ENCODE measurements at regions not wholly inside any gene's neighbourhood (a gene's known extent, or its start where the extent isn't known, plus 50 kb on each side); places are given as distances from the start of the nearest gene placed in this dataset.

DNA sequence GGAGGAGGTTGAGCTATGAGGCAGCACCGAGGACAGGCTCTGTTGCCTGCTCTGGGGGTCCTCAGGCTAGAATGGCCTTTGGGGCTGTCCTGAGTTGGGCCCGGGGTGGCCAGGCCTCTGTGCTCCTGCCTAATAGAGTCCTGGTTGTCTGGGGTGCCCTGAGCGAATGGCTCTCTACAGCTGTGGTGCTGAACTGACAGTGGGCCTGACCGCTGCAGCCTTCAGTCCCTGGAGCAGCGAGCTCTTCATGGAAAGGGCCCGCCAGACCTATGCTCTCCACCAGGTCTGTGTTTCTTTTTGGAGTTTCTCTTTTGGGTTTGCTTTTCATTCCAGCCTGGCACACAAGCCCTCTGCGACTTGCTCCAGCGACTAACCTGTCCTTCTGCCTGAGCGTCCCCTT is 679.0 kb upstream of the RAB6C start:
- no peak for DNase-seq (ENCODE audit: low spot score)

DNA sequence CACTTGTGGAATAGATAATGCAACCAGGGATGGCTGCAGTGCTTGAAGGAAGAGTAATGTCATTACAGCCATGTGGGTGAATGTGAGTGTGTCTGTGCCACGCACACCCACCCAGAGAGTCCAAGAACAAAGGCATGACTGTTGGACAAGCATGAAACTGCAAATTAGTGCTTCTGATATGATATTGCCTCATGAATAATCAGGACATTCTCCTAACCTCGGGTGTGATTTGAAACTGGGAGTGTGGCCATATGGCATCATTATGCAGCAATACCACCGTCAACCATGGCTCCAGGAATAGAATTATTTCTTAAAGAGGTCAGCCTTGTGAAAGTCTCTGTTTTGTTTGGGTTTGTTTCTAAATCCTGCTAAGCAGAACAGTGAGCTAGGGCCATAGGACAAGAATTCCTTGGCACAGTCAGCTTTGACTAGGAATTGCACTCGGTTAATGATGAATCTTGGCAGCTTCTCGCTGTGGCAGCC is 678.0 kb upstream of the RAB6C start:
- DNase-seq (ENCODE audit: low spot score): peak; percentile 10

DNA sequence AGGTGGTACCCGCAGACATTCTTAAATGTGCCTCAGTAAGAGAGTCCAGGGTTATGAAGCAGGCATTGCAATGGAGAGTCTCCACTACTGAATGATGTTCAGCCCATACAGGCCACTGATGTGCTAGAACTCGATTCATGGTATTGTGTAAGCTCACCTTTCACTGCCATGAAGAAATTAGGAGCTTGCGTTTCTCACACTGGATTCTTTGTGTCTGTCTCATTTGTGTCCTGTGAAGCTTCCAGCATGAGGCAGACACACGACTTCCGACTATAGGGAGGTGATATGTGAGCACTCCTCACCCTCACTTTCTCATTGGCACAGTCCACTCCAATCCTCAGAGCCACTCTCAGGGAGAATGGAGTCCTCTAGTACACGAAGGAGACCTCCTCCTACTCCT is 677.4 kb upstream of the RAB6C start:
- DNase-seq (ENCODE audit: low spot score): no peak

DNA sequence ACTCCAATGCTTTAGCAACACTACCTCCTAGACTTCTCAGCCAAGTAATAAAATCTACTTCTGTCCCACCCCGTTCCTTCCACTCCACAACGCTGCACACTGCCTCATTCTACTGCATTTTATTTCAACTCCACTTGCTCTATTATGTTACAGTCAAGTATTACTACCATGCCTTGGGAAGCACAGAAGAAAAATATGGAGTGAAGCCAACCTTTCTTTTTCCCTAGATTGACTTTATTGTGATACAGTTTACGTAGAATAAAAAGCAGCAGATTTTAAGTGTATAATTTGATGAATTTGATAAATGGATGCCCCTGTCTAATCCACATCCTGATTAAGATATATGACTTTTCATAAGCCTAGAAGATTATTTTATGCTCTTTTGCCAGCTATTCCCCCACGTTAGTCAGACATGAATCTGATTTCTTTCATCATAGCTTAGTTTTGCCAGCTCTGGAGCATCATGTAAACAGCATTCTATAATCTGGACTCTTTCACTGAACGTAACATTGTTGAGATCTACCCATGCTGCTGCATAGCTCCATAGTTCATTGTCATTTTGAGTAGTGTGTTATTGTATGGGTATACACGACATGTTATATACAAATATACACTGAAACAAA is 676.8 kb upstream of the RAB6C start:
- no peak for DNase-seq (ENCODE audit: low spot score)

DNA sequence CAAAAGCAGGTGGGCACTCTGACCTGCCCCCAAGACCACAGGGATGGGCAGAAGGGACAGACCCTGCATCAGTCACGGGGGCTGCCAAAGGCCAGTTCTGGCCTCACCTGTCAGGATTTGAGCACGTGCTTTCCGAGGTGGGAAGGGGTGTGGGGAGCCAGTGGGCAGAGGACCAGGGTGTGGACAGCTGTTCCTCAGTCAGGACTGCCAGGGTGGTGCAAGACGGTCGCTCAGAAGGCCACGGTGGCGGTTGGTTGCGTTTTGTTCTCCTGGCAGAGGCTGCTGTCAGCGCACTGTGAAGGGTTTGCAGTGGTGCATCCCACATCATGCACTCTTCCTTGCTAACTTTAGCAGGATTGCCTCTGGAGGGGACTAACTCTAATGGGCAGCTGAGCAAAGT is 665.3 kb upstream of the RAB6C start:
- no peak for DNase-seq (ENCODE audit: low spot score)

DNA sequence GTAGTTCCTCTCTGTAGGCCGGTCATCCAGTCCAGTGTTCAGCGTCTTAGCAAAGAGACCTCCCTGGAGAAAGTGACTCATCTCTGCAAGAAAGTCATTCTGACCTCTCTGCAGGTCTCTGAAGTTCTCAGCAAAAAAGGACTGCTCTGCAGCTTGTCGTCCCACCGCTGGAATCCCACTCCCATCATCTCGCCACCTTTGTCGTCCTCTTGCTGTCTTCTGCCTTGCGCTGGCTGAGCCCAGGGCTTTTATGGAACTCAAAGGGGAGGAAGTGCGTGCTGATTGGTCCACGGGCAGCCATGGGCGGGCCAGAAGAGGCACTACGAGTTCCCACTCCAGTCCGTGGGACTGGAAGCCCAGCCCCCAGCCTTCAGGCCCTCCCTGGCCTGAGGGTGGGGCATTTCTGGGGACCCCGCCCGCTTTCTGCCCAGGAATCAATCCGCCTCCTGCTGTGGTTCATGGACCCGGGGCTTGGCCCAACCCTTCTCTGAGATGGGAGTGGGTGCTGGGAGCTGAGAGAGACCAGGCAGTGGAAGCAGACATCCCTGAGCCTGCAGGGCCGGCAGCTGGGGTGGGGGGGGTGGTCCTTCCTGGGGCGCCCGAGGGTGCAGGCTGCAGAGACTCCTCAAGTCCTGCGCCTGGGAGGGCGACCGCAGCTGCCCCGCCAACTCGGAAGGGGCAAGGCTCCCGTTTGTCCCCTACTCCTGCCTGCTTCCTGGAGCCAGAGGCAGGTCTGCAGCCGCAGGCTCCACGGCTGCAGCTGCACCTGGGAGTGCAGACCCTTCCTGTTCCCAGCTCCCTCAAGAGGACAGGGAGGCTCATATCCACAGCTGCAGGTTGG is 660.7 kb upstream of the RAB6C start:
- no peak for DNase-seq (ENCODE audit: low spot score)

DNA sequence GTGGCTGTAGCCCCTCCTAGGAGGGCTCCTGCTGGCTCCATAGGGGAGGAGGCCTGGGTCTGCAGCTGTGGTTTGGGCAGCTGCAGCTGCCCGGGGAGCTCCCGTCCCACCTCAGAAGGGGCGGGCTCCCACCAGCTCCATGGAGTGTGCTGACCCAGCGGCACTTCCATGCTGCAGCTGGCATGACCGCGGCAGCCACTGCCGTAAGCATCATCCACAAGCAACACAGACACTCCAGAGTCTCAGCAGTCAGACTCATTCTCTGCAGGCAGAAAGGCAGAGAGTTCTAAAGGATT is 660.1 kb upstream of the RAB6C start:
- DNase-seq (ENCODE audit: low spot score): no peak

DNA sequence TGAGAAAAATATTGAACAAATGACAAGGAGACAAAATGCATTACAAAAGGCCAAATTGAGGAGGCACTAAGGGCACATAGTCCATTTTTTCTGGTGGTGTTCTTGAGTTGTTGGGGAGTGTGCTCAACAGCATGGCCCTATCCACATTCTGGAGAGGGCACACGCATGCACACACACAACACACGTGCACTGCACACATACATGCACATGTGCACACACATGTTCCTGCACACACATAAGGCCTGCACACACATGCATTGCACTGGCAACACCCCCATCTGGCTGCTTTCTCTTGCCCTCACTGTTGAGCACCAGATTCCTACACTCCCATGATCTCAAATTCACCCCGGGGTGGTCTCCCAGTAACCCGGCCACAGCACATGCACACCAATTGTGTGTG is 659.2 kb upstream of the RAB6C start:
- no peak for DNase-seq (ENCODE audit: low spot score)

DNA sequence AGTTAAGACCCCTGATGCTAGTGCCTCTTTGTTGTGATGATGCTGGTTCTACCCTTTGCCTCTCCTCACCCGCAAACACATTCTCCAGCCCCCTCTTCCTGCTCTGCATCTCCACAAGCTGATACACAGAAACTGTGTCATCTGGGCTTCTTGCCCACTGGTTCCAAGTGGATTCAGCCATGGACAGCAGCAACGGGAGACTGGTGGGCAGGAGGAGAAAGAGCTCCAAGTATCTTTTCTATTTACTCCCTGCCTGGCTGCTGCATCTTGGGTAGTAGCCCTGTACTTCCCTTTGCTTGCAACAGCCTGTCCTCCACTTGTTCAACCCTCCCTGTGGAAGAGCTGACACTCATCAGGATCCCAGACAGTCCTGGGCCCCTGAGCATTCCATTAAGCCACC is 655.1 kb upstream of the RAB6C start:
- DNase-seq (ENCODE audit: low spot score): no peak

DNA sequence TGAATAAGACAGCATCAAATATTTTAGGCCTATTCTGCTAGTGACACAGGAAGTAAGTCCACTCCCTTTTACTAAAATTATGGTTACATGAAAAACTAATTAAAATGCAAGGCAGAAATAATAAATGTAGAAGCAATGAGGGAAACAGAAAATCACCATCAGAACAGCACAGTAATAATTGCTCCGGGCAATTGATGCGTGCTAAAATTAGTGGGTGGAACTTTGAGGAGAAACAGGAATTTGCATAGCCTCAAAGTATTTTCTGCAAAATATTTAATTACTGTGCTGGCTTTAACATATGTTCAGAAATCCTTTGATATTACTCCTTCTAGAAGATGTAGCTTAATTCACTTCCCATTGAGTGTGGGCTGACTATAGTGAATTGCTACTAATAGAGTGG is 654.3 kb upstream of the RAB6C start:
- DNase-seq (ENCODE audit: low spot score): no peak

DNA sequence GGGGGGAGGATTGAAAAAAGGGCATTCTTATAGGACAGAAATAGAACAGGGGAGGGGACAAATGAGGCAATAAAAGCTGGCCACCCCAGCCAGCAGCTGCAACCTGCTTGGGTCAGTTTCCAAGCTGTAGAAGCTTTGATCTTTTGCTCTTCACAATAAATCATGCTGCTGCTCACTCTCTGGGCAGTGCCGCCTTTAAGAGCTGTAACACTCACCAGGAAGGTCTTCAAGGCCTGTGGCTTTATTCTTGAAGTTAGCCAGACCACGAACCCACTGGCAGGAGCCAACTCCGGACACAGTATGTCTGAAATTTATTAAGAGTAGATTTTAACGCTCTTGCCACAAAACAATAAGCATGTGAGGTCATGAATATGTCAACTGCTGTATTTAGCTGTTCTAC is 649.9 kb upstream of the RAB6C start:
- no peak for DNase-seq (ENCODE audit: low spot score)

DNA sequence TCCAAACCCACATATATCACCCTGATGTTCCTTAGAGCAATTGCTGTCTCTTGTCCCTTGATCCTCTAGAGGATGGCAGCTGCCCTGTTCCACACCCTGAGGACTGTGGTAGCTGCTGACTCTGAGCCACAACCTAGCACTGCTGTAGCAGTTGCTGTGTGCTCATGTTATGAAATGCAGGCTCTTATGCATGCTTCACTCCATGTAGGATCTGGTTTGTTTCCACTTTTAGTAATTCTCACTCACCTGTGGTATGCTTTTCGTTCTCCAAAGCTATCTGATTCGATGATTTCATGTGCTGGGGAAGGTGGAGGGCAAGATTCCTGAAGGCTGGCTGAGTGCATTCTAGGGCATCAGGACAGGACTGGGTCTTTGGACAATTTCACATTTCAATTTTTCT is 649.0 kb upstream of the RAB6C start:
- no peak for DNase-seq (ENCODE audit: low spot score)

DNA sequence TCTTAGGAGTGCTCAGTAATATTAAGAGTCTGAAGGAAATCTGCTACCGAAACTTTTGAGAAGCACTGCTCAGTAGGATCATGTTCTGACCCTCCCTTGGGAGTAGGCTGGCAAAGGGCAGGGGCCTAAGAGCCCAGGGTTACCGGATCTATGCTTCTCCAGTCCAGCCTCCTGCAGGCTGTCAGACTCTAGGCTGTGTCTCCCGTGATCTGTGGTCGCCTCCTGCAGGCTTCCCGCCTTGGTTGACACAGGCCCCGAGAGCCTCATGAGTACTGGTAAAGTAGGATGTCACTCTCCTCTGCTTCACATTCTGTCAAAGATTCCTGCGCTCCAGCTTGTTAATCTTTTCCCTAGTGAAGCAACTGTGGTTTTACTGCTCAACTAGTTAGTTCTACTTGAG is 647.8 kb upstream of the RAB6C start:
- no peak for DNase-seq (ENCODE audit: low spot score)

DNA sequence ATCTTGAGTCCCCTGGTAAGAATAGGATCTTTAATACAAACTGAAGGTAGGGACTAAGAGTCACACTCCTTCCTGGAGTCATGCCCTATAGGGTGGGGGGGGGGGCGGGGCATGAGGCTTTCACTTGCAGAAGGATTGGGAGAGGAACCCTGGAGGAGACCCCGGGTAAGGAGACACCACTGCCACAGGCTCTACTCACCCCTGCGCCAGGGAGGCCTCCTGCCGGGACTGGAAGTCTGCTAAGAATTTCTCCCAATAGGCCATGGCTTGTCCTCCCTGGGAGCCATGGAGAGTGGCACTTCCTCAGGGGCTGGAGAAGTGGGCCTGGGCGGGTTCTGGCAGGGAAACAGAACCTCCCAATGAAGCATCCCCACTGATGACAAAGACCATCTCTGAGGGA is 645.3 kb upstream of the RAB6C start:
- DNase-seq (ENCODE audit: low spot score): no peak

DNA sequence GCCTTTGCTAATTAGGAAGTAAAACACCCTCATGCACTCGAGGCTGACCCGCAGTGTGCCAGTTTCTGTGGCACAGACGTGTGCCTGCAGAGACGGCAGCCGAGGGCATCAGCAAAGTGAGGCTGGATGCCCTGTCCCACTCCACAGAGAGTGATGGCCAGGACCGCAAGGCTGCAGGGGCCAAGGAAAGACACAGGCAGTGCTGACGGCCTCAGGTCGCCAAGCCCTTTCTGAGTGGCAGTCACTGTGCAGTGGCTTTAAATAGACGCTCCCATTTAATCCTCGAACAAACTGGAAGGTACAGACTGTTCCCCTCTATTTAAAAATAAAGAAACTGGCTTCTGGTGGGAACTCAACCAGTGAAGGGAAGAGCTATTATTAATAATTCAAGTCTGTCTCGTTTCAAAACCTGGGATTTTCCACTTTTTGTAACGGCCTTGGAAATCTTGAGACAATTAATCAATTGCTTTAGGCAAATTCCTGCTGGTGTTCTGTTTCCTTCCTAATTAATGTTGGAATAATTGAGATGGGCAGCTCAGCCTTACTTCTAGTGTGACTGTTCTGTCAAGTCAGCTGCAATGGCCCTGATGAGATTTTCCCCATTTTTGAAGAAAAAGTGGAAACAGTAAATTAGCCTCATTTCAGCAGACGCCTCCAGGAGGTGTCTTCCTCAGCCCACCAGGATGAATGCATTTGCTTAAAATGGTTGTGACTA is 644.6 kb upstream of the RAB6C start:
- DNase-seq (ENCODE audit: low spot score): no peak

DNA sequence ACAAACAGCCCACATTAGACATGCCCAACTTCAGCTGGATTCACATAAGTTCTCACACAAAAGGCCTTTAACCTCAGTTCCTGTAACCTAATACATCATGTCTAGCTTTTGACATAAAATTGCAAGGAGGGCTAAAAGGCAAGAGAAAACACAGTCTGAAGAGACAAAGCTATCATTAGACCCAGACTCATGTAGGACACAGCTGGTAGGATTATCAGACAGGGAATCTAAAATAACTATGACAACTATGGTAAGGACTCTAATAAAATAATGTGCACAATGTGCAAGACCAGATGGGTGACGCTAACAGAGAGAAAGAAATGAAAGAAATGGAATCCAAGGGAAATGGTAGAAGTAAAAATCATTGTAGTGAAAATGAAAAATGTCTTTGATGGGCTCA is 643.2 kb upstream of the RAB6C start:
- no peak for DNase-seq (ENCODE audit: low spot score)

DNA sequence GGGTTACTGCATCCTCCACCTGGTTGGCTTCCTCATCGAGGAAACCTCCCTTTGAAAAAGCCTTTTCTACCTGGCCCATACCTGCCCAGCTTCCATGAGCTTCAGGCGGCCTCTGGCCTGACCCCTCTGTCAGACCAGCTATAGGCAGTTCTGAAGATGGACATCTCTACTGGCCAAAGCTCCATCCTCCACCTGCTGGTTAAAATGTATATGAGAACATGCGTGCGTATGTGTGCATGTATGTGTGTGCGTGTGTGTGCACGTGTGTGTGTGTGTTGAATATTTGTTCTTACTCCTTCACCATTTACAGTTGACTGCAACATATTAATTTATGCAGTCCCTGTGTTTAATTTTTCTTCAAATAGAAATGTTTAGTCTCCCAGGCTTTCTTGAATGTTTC is 642.4 kb upstream of the RAB6C start:
- DNase-seq (ENCODE audit: low spot score): no peak

DNA sequence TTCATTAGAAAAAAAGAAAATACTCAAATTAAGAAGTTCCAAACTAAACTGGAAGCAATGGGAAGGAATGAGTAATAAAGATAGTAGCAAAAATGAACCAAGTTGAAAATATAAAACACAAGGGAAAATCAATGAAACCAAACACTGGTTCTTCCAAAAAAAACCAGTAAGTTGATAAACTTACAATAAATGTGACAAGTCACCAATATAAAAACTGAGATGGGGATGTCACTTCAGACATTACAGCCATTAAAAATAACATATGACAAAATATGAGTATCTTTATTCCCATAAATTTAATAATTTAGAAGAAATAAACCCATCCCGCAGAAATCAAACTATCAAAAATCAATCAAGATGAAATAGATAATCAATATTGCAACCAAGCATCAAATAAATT is 633.9 kb upstream of the RAB6C start:
- DNase-seq (ENCODE audit: low spot score): no peak

DNA sequence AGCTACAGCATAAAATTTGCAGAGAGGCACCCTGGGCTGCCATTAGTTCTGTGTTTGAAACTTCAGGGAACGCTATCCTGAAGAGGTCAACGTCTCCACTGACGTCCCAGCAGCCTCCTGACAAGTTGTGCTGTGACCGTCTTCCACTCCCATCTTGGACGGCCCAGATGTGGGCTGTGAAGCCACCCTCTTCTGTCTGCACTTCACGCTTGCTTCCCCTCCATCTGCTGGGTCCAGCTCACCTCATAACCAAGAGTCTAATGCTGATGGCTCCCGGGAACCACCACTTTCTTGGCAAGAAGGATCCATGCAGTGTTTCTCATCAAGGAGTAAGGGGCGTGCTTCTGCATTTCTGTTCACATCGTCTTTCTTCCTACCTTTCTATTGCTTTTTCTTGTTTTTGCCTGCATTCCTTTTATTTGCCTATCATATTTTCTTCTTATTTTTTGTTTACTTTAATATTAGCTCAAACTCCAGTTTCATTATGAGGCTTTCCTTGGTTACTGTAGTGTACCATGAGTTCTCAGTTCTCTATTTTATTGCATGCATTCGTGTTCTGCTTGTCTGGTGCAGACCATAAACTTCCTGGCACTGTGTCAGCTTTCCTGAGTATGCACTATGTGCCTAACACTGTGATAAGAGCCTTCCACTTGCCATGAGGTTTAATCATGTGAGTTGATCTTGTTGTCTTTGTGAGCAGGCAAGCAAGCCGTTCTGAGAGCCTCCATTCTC is 631.8 kb upstream of the RAB6C start:
- DNase-seq (ENCODE audit: low spot score): peak; percentile 61

DNA sequence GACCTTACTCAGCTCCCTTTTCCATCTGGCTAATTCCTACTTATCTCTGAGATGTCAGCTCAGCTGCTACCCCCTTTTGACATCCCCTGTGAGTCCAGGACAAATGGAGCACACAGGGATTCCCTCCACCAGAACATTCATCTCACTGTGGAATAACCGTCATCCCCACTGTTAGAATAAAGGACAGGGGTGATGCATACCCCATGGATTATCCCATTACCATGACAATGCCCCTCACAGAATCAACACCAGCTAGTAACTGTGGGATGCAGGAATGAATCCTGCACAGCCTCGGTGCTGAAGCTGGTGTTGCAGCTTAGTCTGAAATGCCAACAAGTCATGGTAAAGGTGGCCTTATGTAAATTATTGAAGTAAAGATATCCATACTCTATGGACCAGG is 624.8 kb upstream of the RAB6C start:
- no peak for DNase-seq (ENCODE audit: low spot score)

DNA sequence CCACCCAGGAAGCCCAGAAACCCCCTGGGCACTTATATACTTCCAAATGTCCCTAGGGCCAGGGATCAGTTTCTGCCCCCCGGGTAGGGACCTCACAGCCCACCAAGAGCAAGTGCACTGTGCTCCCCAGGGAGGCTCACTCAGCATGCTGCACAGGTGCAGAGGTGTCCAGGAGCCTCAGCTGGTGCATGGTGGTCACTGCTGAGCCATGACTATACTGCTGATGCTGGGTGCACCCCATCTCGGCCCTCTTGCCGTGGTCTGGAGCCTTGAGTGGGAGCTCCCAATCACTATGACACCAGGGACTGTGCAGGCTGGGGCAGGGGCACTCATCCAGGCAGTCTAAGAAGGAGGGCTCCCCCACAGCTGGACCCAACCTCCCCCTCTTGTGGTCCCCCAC is 617.8 kb upstream of the RAB6C start:
- DNase-seq (ENCODE audit: low spot score): no peak

DNA sequence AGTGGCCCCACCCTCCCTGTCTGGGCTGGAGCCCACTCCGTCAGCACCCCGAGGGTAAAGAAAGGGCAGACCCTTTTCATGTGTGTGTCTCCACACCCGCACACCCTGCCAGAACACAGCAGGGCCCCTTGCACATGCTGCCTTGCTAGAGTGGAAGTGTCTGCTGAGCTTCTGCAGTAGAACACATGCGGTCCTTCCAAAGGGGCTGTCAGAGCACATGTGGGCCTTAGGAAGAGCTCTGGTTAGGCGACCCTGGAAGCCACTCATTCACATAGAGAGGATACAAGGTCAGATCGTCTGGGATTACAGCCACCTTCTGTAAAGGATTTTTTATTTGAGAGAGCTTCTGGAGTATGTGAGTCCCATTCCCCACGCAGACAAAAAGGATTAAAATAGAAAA is 613.2 kb upstream of the RAB6C start:
- DNase-seq (ENCODE audit: low spot score): no peak

DNA sequence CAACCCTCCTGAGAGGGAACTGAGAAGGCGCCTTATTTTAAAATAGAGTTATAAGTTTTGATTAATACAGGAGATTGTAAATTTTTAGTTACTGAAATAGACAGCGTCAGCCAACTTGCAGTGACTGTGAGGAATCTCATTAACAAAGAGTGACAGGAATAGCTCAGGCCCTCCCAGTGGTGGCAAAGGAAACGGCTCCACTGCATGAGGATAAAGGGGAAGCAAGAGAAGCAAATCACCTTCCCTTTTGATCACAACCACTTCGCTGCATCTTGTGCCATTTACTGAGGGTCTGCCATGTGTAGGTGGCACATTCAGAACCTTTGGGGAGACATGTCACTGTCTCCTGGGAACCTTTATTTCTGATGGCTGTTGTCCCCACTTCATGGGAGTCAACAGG is 612.4 kb upstream of the RAB6C start:
- DNase-seq (ENCODE audit: low spot score): no peak
